ENCODE measurements at regions not wholly inside any gene's neighbourhood (a gene's known extent, or its start where the extent isn't known, plus 50 kb on each side); places are given as distances from the start of the nearest gene placed in this dataset.

GRCh38 chr15:99895189-99895955 lies 162.1 kb upstream of the LYSMD4 start:
- DNase-seq (ENCODE audit: low spot score), result no peak
- TF ChIP-seq CTCF (IDR thresholded peaks at IDR 0.05; ENCODE audit: extremely low read depth, insufficient read depth, missing control alignments), result no peak
- in situ Hi-C loops (cut with MboI; ENCODE audit: low pct_unique_long_range_greater_than_20kb, low sequenced_read_pairs, unreplicated experiment), result no loop called here

- in situ Hi-C loops (cut with MboI; ENCODE audit: low pct_unique_long_range_greater_than_20kb, low sequenced_read_pairs, unreplicated experiment), result no loop called here
- no peak for DNase-seq (ENCODE audit: low spot score)
- no peak for TF ChIP-seq CTCF (IDR thresholded peaks at IDR 0.05; ENCODE audit: extremely low read depth, insufficient read depth, missing control alignments)
These were observed 145.6 kb upstream of the LYSMD4 start for GRCh38 chr15:99878835-99879234.

- no peak for DNase-seq (ENCODE audit: low spot score)
- no peak for TF ChIP-seq CTCF (IDR thresholded peaks at IDR 0.05; ENCODE audit: extremely low read depth, insufficient read depth, missing control alignments)
- in situ Hi-C loops (cut with MboI; ENCODE audit: low pct_unique_long_range_greater_than_20kb, low sequenced_read_pairs, unreplicated experiment), result no loop called here
These were observed 140.2 kb upstream of the LYSMD4 start for GRCh38 chr15:99873451-99873850.

- no peak for DNase-seq (ENCODE audit: low spot score)
- in situ Hi-C loops (cut with MboI; ENCODE audit: low pct_unique_long_range_greater_than_20kb, low sequenced_read_pairs, unreplicated experiment), result no loop called here
- no peak for TF ChIP-seq CTCF (IDR thresholded peaks at IDR 0.05; ENCODE audit: extremely low read depth, insufficient read depth, missing control alignments)
These were observed 130.4 kb upstream of the LYSMD4 start for GRCh38 chr15:99863550-99864198.

- DNase-seq (ENCODE audit: low spot score), result no peak
These were observed 124.6 kb upstream of the LYSMD4 start for GRCh38 chr15:99857836-99858235.

GRCh38 chr15:99850517-99850916 lies 117.3 kb upstream of the LYSMD4 start:
- no peak for DNase-seq (ENCODE audit: low spot score)
- in situ Hi-C loops (cut with MboI; ENCODE audit: low pct_unique_long_range_greater_than_20kb, low sequenced_read_pairs, unreplicated experiment), result no loop called here
- no peak for TF ChIP-seq CTCF (IDR thresholded peaks at IDR 0.05; ENCODE audit: extremely low read depth, insufficient read depth, missing control alignments)

More at GRCh38 chr15:99857836-99858235, 124.6 kb upstream of the LYSMD4 start:
- in situ Hi-C loops (cut with MboI; ENCODE audit: low pct_unique_long_range_greater_than_20kb, low sequenced_read_pairs, unreplicated experiment), result no loop called here
- no peak for TF ChIP-seq CTCF (IDR thresholded peaks at IDR 0.05; ENCODE audit: extremely low read depth, insufficient read depth, missing control alignments)
